ENCODE measurements at regions not wholly inside any gene's neighbourhood (a gene's known extent, or its start where the extent isn't known, plus 50 kb on each side); places are given as distances from the start of the nearest gene placed in this dataset.

DNA sequence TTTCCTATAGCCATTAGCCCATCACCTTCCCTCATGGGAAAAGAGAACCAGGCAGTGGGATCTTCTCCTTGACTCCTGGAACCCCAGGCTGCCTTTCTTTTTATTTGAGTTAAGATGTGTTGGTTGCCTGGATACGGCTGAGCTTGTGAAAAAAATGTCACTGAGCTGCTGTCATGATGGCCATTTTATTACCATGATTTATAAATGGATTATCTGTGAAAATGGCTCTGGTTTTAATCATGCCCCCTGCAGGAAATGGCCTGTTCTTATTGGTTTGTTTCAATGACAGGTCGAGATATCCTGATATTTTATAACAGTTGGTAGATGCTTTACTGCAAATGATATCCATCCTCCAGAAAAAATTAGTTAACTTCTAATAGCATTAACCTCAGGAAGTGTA, 640.4 kb downstream of the CDH11 start:
- Histone ChIP-seq H3K9me1 (ENCODE audit: control insufficient read depth, extremely low read depth, insufficient read depth, low read length) (no peaks in the 10 kb centered on the region), H3K4me1 (ENCODE audit: control insufficient read depth, extremely low read depth, insufficient read depth, low read length) (no peaks in the 10 kb centered on the region), H3K27me3 (ENCODE audit: control insufficient read depth, extremely low read depth, insufficient read depth, low read length) (no peaks in the 10 kb centered on the region), H3K36me3 (ENCODE audit: control insufficient read depth in 2 of 2, extremely low read depth in 1 of 2, insufficient read depth in 2 of 2, low read length in 2 of 2) (no peaks in the 10 kb centered on the region), H3K9me3 (ENCODE audit: control insufficient read depth, low read depth, low read length) (no peaks in the 10 kb centered on the region), H3K79me2 (ENCODE audit: control insufficient read depth, insufficient read depth, low read length) (no peaks in the 10 kb centered on the region), H3K4me2 (ENCODE audit: control insufficient read depth, extremely low read depth, insufficient read depth, low read depth, low read length) (no peak overlapping the region), H3K27ac (ENCODE audit: control insufficient read depth, insufficient read depth, low read length) (no peak overlapping the region), H2AFZ (ENCODE audit: control insufficient read depth, low read length) (no peak overlapping the region), H3K4me3 (ENCODE audit: control insufficient read depth in 2 of 3, extremely low read depth in 1 of 3, insufficient read depth in 2 of 3, low read depth in 1 of 3, low read length in 3 of 3) (no peak overlapping the region), H4K20me1 (ENCODE audit: control insufficient read depth, extremely low read depth, insufficient read depth, low read length) (no peaks in the 10 kb centered on the region), H3K9ac (ENCODE audit: control insufficient read depth, extremely low read depth, insufficient read depth, low read length) (no peak overlapping the region)
- dilution Hi-C loops (cut with MboI; ENCODE audit: extremely low pct_ligation_motif_present, low sequenced_read_pairs), result no loop called here
- DNase-seq (ENCODE audit: low read depth, low spot score) (no peak), FAIRE-seq (no peak)
- no peak for TF ChIP-seq EZH2 (IDR thresholded peaks at IDR 0.05; ENCODE audit: low read length)
- TF ChIP-seq, protein P1, sequence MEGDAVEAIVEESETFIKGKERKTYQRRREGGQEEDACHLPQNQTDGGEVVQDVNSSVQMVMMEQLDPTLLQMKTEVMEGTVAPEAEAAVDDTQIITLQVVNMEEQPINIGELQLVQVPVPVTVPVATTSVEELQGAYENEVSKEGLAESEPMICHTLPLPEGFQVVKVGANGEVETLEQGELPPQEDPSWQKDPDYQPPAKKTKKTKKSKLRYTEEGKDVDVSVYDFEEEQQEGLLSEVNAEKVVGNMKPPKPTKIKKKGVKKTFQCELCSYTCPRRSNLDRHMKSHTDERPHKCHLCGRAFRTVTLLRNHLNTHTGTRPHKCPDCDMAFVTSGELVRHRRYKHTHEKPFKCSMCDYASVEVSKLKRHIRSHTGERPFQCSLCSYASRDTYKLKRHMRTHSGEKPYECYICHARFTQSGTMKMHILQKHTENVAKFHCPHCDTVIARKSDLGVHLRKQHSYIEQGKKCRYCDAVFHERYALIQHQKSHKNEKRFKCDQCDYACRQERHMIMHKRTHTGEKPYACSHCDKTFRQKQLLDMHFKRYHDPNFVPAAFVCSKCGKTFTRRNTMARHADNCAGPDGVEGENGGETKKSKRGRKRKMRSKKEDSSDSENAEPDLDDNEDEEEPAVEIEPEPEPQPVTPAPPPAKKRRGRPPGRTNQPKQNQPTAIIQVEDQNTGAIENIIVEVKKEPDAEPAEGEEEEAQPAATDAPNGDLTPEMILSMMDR (optimal IDR thresholded peaks at IDR 0.05 in 1 of 3, IDR thresholded peaks at IDR 0.05 in 1 of 3, conservative IDR thresholded peaks at IDR 0.05 in 1 of 3; ENCODE audit: extremely low read depth in 1 of 3, insufficient read depth in 2 of 3, low read length in 3 of 3), result no peak

DNA sequence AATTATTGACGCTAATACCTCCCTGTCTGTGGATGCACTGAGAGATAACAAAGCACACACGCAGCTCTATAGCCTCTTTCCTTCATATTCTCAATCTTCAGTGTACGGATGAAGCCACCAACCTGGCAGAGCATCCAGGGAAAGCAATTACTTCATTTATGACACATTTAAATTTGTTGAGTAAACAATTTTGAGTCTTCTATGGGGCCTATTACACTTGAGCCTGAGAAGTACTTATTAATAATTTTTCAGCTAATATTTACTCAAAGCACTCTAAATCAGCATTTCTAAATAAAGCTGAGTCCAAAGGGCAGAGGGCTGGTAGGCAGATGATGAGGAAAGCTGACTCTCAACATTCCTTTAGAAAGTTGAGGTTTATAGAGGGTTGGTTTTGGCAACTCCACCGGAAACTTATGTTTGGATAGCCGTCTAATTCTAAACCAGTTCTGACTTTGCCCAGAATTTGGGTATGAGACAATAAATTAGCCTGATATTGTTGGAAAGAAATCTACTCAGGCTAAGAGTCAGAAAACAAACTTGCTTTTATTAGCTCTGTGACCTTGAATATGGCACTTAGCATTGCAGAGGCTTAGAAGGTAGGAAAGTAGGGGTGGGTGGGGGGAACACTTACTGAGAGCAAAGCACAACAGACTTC, 643.5 kb downstream of the CDH11 start:
- Histone ChIP-seq H3K4me1 (ENCODE audit: control insufficient read depth, extremely low read depth, insufficient read depth, low read length) (no peaks in the 10 kb centered on the region), H3K36me3 (ENCODE audit: control insufficient read depth in 2 of 2, extremely low read depth in 1 of 2, insufficient read depth in 2 of 2, low read length in 2 of 2) (no peaks in the 10 kb centered on the region), H3K9me3 (ENCODE audit: control insufficient read depth, low read depth, low read length) (no peaks in the 10 kb centered on the region), H3K4me2 (ENCODE audit: control insufficient read depth, extremely low read depth, insufficient read depth, low read depth, low read length) (no peak overlapping the region), H3K9ac (ENCODE audit: control insufficient read depth, extremely low read depth, insufficient read depth, low read length) (no peak overlapping the region), H4K20me1 (ENCODE audit: control insufficient read depth, extremely low read depth, insufficient read depth, low read length) (no peaks in the 10 kb centered on the region), H3K79me2 (ENCODE audit: control insufficient read depth, insufficient read depth, low read length) (no peaks in the 10 kb centered on the region), H3K27ac (ENCODE audit: control insufficient read depth, insufficient read depth, low read length) (no peak overlapping the region), H3K27me3 (ENCODE audit: control insufficient read depth, extremely low read depth, insufficient read depth, low read length) (no peaks in the 10 kb centered on the region), H3K4me3 (ENCODE audit: control insufficient read depth in 2 of 3, extremely low read depth in 1 of 3, insufficient read depth in 2 of 3, low read depth in 1 of 3, low read length in 3 of 3) (no peak overlapping the region), H2AFZ (ENCODE audit: control insufficient read depth, low read length) (no peak overlapping the region), H3K9me1 (ENCODE audit: control insufficient read depth, extremely low read depth, insufficient read depth, low read length) (no peaks in the 10 kb centered on the region)
- no peak for FAIRE-seq
- TF ChIP-seq, protein P1 (optimal IDR thresholded peaks at IDR 0.05 in 1 of 3, IDR thresholded peaks at IDR 0.05 in 1 of 3, conservative IDR thresholded peaks at IDR 0.05 in 1 of 3; ENCODE audit: extremely low read depth in 1 of 3, insufficient read depth in 2 of 3, low read length in 3 of 3), result no peak
- TF ChIP-seq EZH2 (IDR thresholded peaks at IDR 0.05; ENCODE audit: low read length), result no peak
- no peak for DNase-seq (ENCODE audit: low read depth, low spot score)
- dilution Hi-C loops (cut with MboI; ENCODE audit: extremely low pct_ligation_motif_present, low sequenced_read_pairs), result no loop called here

Measured in keratinocyte (primary cell).